Activated effector memory CD4-positive, alpha-beta T cell treated with anti-CD3 and anti-CD28 coated beads, Interleukin-2, amount 50 U/mL, for 16 hours (primary cell): ENCODE measurements at regions not wholly inside any gene's neighbourhood (a gene's known extent, or its start where the extent isn't known, plus 50 kb on each side); places are given as distances from the start of the nearest gene placed in this dataset.
"Not testable (repeated sequence)": the region's sequence is repeated elsewhere in the genome, so short reads cannot be mapped to it uniquely, and the experiment has no call there.

Experiments used
- DNase-seq: peaks from one replicate; pipeline ENCODE4 v3.0.0-alpha.2; 2020

DNA sequence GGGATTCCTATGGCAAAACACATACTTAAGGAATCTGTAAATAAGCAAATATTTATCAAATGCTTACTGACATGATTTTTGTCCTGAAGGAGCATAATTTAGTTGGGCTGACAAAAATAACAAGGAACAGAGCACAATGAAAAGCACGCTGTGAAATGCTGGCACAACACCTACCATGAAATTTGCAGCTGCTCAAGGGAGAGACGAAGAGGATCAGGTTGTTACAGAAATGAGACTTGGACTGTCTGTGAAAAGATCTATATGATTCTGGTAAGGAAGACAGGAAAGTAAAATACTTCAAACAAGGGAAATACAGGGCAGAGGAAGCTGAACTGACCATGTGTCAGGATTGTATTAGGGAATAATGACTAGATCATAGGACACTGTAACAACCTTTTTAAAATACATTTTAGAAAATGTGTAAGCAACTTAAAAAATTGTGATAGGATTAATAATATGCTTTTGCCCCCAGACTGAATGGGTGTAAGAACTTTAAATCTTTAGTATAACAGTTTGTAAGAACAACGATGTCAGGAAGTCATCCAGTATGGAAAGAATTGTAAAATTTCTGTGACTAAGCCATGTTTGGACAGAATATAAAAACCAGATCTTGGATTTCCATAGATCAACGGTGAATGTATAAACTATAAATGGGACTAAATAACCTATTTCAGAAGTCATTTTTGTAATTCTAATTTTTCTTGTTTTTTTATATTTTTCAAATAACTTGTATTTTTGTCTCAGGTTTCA lies 1556.0 kb downstream of the EFNB2 start:
- no peak for DNase-seq

DNA sequence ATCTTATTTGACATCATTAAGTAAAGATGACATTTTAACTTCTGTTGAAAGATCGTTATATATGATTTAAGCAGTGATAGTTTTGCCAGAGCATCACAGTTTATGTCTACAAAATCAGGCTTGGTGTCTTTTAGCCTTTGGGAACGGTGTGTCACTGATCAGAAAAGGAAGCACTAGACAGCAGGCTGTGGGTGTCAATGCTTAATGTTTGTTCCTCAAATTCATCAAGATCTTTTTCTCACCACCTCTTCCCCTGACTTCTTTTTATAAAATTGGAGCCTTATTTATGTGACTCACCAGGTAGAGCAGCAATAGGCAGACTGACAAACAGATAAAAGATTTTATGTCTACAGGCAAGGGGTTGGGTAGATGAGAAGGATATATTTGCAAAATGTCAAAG lies 1558.5 kb downstream of the EFNB2 start:
- no peak for DNase-seq

DNA sequence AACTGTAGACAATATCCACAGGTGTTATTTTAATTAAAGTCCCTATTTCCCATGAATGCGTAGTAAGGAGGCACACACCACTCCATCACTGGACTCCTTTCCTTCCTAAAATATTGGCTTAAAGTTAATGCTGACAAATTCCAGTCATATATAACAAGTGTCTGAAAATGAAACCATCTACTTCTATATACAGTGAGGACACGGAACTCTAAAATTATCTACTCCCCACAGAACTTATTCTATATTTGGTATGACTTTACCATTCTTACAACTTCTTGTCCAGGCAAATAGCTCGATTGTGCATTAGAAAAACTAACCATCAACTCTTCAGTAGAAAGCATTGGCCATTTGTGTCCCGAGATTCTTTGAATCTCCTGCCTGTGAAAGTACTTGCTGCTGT lies 1560.2 kb downstream of the EFNB2 start:
- no peak for DNase-seq

GRCh38 chr13:104968876-104969275 lies 1566.6 kb downstream of the EFNB2 start:
- no peak for DNase-seq

DNA sequence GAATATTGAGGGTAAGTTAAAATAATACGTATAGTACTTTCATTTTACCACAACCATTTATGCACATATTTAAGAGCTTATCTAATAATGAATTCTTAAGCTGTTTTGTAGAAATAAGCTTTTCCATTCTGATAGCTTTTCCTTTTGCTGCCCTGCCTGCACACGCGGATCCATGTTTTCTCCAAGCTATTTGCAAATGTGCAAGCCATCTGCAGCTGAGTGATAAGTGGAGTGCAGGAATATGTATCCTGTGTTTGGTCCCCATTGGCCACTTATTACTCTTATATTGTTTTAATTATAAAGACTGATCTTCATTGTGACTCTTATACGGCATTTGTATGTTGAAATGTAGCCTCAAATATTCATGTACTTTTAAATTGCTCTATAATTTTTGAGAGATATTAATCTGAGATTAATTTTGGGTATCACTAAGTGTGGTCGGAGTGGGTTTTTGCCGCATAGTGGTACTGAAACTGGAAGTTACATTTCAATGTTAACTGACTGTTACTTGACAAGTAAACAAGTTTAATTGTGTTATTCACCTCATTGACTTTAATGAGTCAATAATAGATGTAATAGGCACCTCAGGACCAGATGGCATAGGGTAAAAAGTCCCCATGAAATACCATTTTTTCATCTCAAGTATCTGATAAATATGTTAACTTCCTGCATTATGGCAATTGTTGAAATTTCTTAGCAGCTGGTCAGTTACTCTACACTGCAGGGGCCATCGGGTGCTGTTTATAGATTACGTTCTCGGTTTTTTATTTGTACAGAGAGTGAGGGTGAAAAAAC lies 1567.4 kb downstream of the EFNB2 start:
- DNase-seq = no peak

DNA sequence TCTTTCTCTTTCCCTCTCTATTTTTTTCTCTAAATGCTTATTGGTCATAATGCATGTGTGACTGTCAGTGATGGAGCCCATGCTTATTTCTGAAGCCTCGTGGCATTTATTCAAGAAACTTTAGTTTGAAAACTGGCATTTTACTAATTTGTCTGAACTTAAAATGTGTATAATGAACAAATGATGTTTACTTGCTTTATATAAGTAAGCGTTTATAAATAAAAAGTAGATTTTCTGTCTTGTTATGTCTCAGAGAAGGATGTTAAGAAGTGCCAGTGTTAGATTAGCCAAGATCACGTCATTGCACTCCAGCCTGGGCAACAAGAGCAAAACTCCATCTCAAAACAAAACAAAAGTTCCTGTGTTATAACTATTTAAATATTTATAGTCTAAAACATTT lies 1568.1 kb downstream of the EFNB2 start:
- DNase-seq = no peak

DNA sequence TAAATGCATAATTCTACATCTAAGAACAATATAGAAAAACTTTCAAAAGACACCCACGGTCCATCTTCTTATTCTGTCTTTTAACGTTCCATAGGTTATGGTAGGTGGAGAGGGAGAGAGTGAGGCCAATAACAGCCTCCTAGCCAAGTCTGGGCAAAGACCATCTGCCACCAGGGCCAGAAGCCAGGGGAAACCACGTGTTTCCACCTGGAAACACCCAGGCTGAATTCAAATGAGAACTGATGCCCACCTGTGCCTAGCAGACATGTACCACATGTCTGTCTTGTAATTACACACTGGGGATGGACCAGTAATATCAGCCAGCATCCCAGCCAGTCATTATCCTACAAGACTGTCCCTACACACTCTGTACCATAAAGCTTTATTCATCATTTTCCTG lies 1573.1 kb downstream of the EFNB2 start:
- no peak for DNase-seq

DNA sequence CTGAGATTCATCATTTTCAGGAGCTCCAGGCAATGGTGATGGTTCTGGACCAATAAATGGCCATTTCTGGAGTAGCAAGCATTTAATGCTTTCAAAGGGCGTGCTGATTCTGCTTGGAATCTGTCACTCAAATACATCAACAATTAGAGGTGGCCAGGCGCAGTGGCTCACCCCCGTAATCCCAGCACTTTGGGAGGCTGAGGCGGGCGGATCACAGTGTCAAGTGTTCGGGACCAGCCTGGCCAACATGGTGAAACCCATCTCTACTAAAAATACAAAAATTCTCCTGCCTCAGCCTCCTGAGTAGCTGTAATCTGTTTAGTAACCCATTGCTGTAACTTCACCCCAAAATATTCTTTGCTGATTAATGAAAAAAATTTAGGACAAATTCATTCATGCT lies 1574.2 kb downstream of the EFNB2 start:
- no peak for DNase-seq

GRCh38 chr13:104954210-104954609 lies 1581.3 kb downstream of the EFNB2 start:
- no peak for DNase-seq

DNA sequence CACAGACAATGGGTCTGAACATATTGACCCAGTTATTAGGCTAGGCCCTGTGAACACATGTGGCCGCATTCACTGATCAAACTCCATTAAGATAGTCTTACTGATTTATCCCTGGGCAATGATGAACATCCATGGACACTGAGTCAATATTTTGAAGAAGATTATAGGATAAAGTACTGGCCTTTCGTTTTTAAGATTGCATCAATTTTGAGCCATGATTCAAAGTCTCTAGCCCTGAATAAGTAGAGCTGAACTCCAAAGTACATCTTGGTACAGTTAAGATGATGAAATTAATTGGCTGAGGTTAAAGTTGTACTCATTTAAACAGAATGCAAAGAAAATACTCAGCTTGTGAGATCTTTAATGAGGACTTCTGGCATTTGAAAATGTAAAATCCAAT lies 1581.9 kb downstream of the EFNB2 start:
- DNase-seq = no peak

DNA sequence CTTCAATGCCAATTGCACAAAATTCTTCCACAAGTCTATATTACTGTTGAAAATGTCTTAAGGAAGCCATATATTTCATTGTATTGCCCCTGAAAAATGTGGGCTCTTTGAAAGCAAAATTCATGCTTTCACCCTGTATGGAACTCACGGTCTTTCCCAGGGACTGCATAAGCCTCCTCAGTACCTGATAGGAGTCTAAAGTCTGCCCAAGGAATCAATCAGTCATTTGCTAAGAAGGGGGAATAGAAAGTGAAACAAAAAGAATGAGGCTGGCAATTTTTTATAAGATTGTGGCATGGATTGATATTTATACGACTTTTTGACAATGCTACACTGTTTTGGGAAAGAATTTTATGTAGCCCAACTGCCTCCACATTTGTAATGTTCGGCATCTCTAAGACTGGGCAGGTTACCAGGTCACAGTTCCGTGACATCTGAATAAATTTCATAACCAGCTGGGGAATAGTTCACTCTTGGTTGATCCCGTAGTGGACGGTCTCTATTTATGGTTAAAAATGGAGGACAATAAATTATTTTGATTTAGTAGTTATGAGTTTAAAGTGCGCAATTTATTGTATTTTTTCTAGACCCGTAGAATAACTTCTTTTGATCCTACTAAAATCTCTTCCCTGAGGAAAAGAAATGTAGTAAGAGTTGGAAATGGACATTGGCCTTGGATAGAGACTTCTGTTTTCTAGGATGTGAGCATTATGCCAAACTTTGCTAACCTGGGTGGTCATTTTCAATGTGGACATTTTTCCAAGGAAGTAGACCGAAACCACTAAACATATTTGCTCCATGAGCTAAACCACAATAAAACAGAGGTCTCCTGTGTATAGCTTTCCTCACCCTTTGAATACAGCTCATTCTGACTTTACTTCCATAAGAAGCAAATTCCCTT lies 1585.4 kb downstream of the EFNB2 start:
- no peak for DNase-seq

DNA sequence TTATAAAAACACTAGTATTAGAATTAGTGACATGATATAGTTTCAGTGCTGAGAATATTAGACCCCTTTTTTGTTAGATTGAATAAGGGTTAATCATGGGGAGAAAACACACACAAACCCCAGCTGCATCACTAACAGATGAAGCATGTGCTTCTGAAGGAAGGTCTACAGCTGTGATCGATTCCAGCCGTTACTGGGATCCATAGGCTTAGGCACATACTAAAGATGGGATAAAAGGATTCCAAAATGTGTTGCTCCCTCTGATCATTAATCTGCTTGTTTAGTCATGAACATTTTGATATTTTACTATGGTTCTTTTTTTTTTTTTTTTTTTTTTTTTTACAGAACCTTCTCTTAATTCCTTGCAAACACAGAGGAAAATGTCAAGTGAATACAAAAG lies 1591.3 kb downstream of the EFNB2 start:
- no peak for DNase-seq

GRCh38 chr13:104943331-104943730 lies 1592.1 kb downstream of the EFNB2 start:
- no peak for DNase-seq

- no peak for DNase-seq
Observed at GRCh38 chr13:104937881-104938280, 1597.6 kb downstream of the EFNB2 start.

DNA sequence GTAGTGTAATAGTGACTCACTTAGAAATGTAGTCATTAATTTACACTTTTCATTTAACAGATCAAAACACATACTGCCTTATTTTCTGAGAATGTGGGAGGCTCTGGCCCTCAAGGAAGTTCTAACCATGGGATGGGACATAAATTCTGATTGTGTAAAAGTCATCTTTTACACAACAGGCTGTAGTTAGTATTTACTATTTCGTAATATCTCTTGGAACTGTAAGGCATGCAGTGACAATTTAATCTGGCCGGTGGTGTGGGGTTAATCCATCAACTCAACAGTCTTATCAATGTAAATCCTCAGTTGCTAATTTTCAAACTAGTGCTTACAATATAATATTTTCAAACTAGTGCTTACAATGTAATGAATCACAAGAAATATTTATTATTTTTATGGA lies 1599.2 kb downstream of the EFNB2 start:
- no peak for DNase-seq

GRCh38 chr13:104920513-104920912 lies 1614.9 kb downstream of the EFNB2 start:
- not testable (repeated sequence) for DNase-seq

- no peak for DNase-seq
Observed at GRCh38 chr13:104920091-104920490, 1615.4 kb downstream of the EFNB2 start.

DNA sequence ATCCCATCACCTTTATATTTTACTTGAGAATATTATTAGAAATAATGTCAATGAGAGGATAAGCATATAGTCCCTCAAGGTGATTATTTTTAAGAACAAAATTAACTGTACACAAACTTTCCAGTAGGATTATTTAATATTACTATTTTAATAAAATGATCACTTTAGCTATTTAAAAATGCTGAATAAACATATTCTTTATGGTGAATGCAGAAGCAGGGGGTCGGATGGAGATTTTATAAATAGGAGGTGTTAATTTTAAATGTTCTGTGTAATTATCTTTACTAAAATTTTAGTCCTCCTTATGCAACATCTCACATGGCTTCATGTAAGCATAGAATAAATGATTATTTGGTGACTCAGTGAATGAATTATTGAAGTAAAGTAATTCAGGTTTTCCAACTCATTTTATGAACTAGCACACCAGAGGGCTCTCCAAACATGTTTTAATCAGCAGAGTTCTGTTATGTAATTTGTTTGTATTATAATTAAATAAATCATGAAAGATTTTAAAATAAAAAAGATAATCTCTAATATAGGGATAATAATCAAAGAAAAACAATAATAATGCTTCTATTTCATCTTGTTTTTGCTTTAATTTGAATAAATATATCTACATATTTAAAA lies 1635.2 kb downstream of the EFNB2 start:
- no peak for DNase-seq

DNA sequence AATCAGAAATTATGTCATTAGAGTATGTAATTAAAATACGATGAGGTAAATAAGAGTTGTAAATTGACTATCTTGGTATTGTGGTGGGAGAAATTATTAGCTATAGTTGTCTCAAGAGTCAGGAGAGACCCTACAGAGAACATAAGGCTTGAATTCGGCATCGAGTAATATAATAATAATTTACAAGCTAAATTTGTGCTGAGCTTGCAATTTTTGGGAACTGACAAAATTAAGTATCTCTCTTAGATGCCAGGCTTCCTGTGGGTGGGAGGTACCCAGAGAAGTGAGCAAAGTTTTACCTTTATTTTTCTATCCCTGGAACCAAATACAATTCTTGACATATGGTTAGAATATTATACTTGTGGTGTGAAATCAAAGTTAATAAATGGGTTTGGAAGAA lies 1637.0 kb downstream of the EFNB2 start:
- DNase-seq = no peak

GRCh38 chr13:104895521-104895920 lies 1639.9 kb downstream of the EFNB2 start:
- no peak for DNase-seq

GRCh38 chr13:104875038-104875754 lies 1660.3 kb downstream of the EFNB2 start:
- no peak for DNase-seq

DNA sequence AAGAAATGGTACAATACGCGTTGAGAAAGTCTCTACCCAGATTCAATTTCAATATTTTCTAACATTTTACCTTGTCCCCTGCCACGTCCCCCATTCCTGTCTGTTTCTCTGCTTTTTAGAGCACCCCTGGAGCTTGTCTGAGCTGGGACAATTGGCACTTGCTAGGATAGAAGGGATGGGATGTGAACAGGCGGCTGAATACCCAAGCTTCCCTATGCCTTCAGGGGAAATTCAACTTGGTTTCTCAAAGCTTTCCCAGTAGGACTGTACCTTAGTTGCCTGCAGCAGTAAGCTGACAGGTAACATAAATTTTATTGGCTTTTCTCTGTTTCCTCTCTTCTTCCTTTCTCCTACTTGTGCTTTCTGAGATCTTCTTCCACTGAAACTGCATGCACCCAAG lies 1663.3 kb downstream of the EFNB2 start:
- no peak for DNase-seq
